ENCODE measurements at regions not wholly inside any gene's neighbourhood (a gene's known extent, or its start where the extent isn't known, plus 50 kb on each side); places are given as distances from the start of the nearest gene placed in this dataset.

- no peak overlapping the region for H3K4me3 ChIP-seq (ENCODE audit: low read depth, low read length)
- no peak for TF ChIP-seq CTCF (IDR thresholded peaks at IDR 0.05; ENCODE audit: insufficient read depth, low read depth, low read length)
These were observed 641.2 kb upstream of the VSTM2A start for GRCh38 chr7:53900856-53901528.

GRCh38 chr7:53904355-53904754 is 637.8 kb upstream of the VSTM2A start:
- DNase-seq (ENCODE audit: low read depth), result no peak
- no peak for TF ChIP-seq CTCF (IDR thresholded peaks at IDR 0.05; ENCODE audit: insufficient read depth, low read depth, low read length)
- no peak overlapping the region for H3K4me3 ChIP-seq (ENCODE audit: low read depth, low read length)

More at GRCh38 chr7:53900856-53901528, 641.2 kb upstream of the VSTM2A start:
- no peak for DNase-seq (ENCODE audit: low read depth)

GRCh38 chr7:53917637-53918036 is 624.5 kb upstream of the VSTM2A start:
- H3K4me3 ChIP-seq (ENCODE audit: low read depth, low read length), result no peak overlapping the region
- DNase-seq (ENCODE audit: low read depth), result no peak
- TF ChIP-seq CTCF (IDR thresholded peaks at IDR 0.05; ENCODE audit: insufficient read depth, low read depth, low read length), result no peak

GRCh38 chr7:53920011-53920410 is 622.2 kb upstream of the VSTM2A start:
- TF ChIP-seq CTCF (IDR thresholded peaks at IDR 0.05; ENCODE audit: insufficient read depth, low read depth, low read length), result no peak
- no peak overlapping the region for H3K4me3 ChIP-seq (ENCODE audit: low read depth, low read length)
- no peak for DNase-seq (ENCODE audit: low read depth)

GRCh38 chr7:53940483-53940882 is 601.7 kb upstream of the VSTM2A start:
- no peak for DNase-seq (ENCODE audit: low read depth)
- TF ChIP-seq CTCF (IDR thresholded peaks at IDR 0.05; ENCODE audit: insufficient read depth, low read depth, low read length), result no peak
- H3K4me3 ChIP-seq (ENCODE audit: low read depth, low read length), result no peak overlapping the region

DNA sequence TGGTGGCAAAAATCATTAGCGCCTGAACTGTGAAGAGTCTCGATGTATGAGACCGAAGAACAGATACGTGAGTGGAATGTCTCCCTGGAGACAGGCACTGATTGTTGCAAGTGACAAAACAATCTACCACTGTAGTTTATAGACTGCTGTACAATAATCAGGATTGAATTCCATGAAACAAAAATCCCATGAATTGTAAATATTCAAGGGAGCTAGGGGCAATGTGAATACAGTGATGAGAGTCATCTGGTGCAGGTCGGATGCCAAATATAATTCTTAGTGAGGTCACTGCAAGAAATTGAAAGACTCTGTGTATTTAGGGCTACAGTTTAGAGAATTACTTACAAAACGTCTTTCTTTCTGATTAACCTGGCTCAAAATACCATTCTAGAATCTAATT is 594.4 kb upstream of the VSTM2A start:
- H3K4me3 ChIP-seq (ENCODE audit: low read depth, low read length), result no peak overlapping the region
- DNase-seq (ENCODE audit: low read depth), result no peak
- TF ChIP-seq CTCF (IDR thresholded peaks at IDR 0.05; ENCODE audit: insufficient read depth, low read depth, low read length), result no peak

DNA sequence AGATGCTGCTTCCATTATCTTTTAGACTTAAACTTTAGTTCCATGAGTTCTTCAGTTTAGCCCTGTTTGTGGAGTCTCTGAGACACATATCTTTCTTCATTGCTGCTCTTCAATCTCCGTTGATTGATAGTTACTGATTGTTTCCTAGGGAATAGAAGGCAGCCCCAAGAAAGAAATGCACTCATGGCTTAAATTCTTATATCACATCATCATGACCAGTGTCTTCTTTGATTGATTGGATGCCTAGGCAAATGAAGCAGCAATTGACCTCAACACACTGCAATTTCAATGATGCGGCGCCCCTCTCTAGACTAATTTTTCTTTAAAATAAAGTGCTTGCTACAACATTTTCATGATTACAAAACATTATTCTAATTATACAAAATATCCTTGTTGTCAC is 576.5 kb upstream of the VSTM2A start:
- no peak for DNase-seq (ENCODE audit: low read depth)
- no peak for TF ChIP-seq CTCF (IDR thresholded peaks at IDR 0.05; ENCODE audit: insufficient read depth, low read depth, low read length)
- no peak overlapping the region for H3K4me3 ChIP-seq (ENCODE audit: low read depth, low read length)
